CD14-positive monocyte (primary cell): ENCODE measurements at regions not wholly inside any gene's neighbourhood (a gene's known extent, or its start where the extent isn't known, plus 50 kb on each side); places are given as distances from the start of the nearest gene placed in this dataset.

Source experiments
- DNase-seq, 3 donors: peaks; one replicate each; pipeline ENCODE4 v3.0.0-alpha.2; 2011 to 2022
- H2AFZ ChIP-seq: 2 replicates; pipeline ENCODE4 v1.6.0; 2012; ENCODE audit warnings: mild to moderate bottlenecking, low read depth, low read length, inconsistent platforms; ENCODE audit not compliant: insufficient read depth, poor library complexity, severe bottlenecking
- H3K27ac ChIP-seq, 2 donors: 1 replicate in 1 of 2; 2 replicates in 1 of 2; pipeline ENCODE4 v1.5.1; 2012 to 2013; ENCODE audit warnings: low read length in 2 of 2, control low read depth in 1 of 2, inconsistent platforms in 1 of 2, low read depth in 1 of 2, mild to moderate bottlenecking in 1 of 2
- H3K27me3 ChIP-seq, 2 donors: one replicate each; pipeline versions ENCODE4 v1.6.0 to v1.6.1; 2011 to 2013; ENCODE audit warnings: low read length in 2 of 2; ENCODE audit not compliant: control insufficient read depth in 2 of 2, insufficient read depth in 2 of 2
- H3K36me3 ChIP-seq, 2 donors: replicated peaks in 1 of 2; 1 replicate in 1 of 2; 2 replicates in 1 of 2; pipeline versions ENCODE4 v1.5.1 to v1.6.1; 2012 to 2013; ENCODE audit warnings: low read length in 2 of 2, control low read depth in 1 of 2, inconsistent platforms in 1 of 2, mild to moderate bottlenecking in 1 of 2; ENCODE audit not compliant: insufficient read depth in 2 of 2, control insufficient read depth in 1 of 2
- H3K4me1 ChIP-seq, 2 donors: 1 replicate in 1 of 2; 2 replicates in 1 of 2; pipeline versions ENCODE4 v1.5.1 to v1.6.1; 2012 to 2013; ENCODE audit warnings: low read length in 2 of 2, control low read depth in 1 of 2, inconsistent platforms in 1 of 2, mild to moderate bottlenecking in 1 of 2, moderate library complexity in 1 of 2; ENCODE audit not compliant: insufficient read depth in 2 of 2, control insufficient read depth in 1 of 2
- H3K4me2 ChIP-seq: replicated peaks from 2 replicates; pipeline ENCODE3; 2012; ENCODE audit warnings: low read length, moderate library complexity, mild to moderate bottlenecking; ENCODE audit not compliant: poor library complexity, severe bottlenecking; ENCODE audit errors: extremely low read depth
- H3K4me3 ChIP-seq, 3 experiments: fragments of 200-600 bp in 1 of 3; sonication (generic) in 1 of 3; replicated peaks in 1 of 3; 1 replicate in 2 of 3; 2 replicates in 1 of 3; pipeline ENCODE4 v1.5.1; 2011 to 2013; ENCODE audit warnings: low read length in 3 of 3, mild to moderate bottlenecking in 3 of 3, control low read depth in 2 of 3, low read depth in 2 of 3, inconsistent platforms in 1 of 3, moderate library complexity in 1 of 3
- H3K79me2 ChIP-seq: 2 replicates; pipeline ENCODE4 v1.6.0; 2012; ENCODE audit warnings: mild to moderate bottlenecking, control low read depth, inconsistent platforms, low read length, moderate library complexity; ENCODE audit not compliant: insufficient read depth
- H3K9ac ChIP-seq: 2 replicates; pipeline ENCODE4 v1.6.0; 2017; ENCODE audit warnings: low read length, mild to moderate bottlenecking; ENCODE audit not compliant: insufficient read depth, poor library complexity, severe bottlenecking
- H3K9me3 ChIP-seq, 2 donors: replicated peaks in 1 of 2; 1 replicate in 1 of 2; 2 replicates in 1 of 2; pipeline versions ENCODE4 v1.5.1 to v1.6.1; 2012 to 2013; ENCODE audit warnings: low read length in 2 of 2, control low read depth in 1 of 2; ENCODE audit not compliant: control insufficient read depth in 1 of 2, insufficient read depth in 1 of 2
- H4K20me1 ChIP-seq: 2 replicates; pipeline ENCODE4 v1.6.0; 2012; ENCODE audit warnings: mild to moderate bottlenecking, low read length, control low read depth, moderate library complexity; ENCODE audit not compliant: insufficient read depth
- H3K27ac Mint-ChIP-seq, 7 donors: one replicate each; pipeline ENCODE4 v1.8.0; 2020; ENCODE audit warnings: mild to moderate bottlenecking in 7 of 7, mixed read lengths in 7 of 7, moderate library complexity in 6 of 7, inconsistent platforms in 2 of 7
- H3K27me3 Mint-ChIP-seq, 3 donors: one replicate each; pipeline ENCODE4 v1.8.0; 2021 to 2022; ENCODE audit warnings: low read depth in 3 of 3, mild to moderate bottlenecking in 3 of 3, mixed read lengths in 3 of 3, moderate library complexity in 3 of 3, inconsistent platforms in 1 of 3
- H3K36me3 Mint-ChIP-seq, 2 donors: one replicate each; pipeline ENCODE4 v1.8.0; 2020; ENCODE audit warnings: mixed read lengths in 2 of 2, inconsistent platforms in 1 of 2, mild to moderate bottlenecking in 1 of 2
- H3K4me1 Mint-ChIP-seq: one replicate; pipeline ENCODE4 v1.8.0; 2020; ENCODE audit warnings: mild to moderate bottlenecking, mixed read lengths
- H3K4me3 Mint-ChIP-seq, 2 donors: one replicate each; pipeline ENCODE4 v1.8.0; 2020; ENCODE audit warnings: mild to moderate bottlenecking in 2 of 2, mixed read lengths in 2 of 2, moderate library complexity in 1 of 2
- H3K9me3 Mint-ChIP-seq, 7 donors: one replicate each; pipeline ENCODE4 v1.8.0; 2020 to 2022; ENCODE audit warnings: mixed read lengths in 7 of 7, mild to moderate bottlenecking in 6 of 7, moderate library complexity in 6 of 7, inconsistent platforms in 2 of 7
- WGBS: methylation state at CpG from one replicate; pipeline ENCODE4 v1.1.5; 2013; ENCODE audit warnings: missing lambda C conversion rate; ENCODE audit not compliant: insufficient coverage; 5-methylcytosine and 5-hydroxymethylcytosine counted together
- intact Hi-C, 2 donors: fragments of 100-400 bp; cut with micrococcal nuclease; formaldehyde crosslinking; loops; one replicate each; pipeline versions ENCODE4 v1.15.0 to v1.15.1; 2023
- TF ChIP-seq, protein P1 (sequence below): fragments of 200-600 bp; IDR thresholded peaks from one replicate; pipeline ENCODE4 v1.8.0; 2022; ENCODE audit warnings: antibody characterized with exemption, mild to moderate bottlenecking

DNA sequence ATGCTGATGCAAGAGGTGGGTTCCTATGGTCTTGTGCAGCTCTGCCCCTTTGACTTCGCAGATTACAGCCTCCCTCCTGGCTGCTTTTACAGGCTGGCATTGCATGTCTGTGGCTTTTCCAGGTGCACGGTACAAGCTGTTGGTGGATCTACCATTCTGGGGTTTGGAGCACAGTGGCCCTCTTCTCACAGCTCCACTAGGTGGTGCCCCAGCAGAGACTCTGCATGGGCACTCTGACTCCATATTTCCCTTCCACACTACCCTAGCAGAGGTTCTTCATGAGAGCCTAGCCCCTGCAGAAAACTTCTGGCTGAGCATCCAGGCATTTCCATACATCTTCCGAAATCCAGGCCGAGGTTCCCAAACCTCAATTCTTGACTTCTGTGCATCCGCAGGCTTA lies 989.0 kb downstream of the PLA2G4A start:
- no peak overlapping the region for H3K27ac ChIP-seq
- no peaks in the 10 kb centered on the region for H3K4me1 Mint-ChIP-seq
- no peaks in the 10 kb centered on the region for H3K36me3 Mint-ChIP-seq
- no peaks in the 10 kb centered on the region for H3K36me3 ChIP-seq
- H3K4me3 Mint-ChIP-seq, result no peak overlapping the region
- no peak overlapping the region for H2AFZ ChIP-seq
- no peak for DNase-seq
- TF ChIP-seq, protein P1, sequence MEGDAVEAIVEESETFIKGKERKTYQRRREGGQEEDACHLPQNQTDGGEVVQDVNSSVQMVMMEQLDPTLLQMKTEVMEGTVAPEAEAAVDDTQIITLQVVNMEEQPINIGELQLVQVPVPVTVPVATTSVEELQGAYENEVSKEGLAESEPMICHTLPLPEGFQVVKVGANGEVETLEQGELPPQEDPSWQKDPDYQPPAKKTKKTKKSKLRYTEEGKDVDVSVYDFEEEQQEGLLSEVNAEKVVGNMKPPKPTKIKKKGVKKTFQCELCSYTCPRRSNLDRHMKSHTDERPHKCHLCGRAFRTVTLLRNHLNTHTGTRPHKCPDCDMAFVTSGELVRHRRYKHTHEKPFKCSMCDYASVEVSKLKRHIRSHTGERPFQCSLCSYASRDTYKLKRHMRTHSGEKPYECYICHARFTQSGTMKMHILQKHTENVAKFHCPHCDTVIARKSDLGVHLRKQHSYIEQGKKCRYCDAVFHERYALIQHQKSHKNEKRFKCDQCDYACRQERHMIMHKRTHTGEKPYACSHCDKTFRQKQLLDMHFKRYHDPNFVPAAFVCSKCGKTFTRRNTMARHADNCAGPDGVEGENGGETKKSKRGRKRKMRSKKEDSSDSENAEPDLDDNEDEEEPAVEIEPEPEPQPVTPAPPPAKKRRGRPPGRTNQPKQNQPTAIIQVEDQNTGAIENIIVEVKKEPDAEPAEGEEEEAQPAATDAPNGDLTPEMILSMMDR, result no peak
- H4K20me1 ChIP-seq, result no peaks in the 10 kb centered on the region
- H3K79me2 ChIP-seq, result no peaks in the 10 kb centered on the region
- no peaks in the 10 kb centered on the region for H3K27me3 ChIP-seq
- H3K9ac ChIP-seq, result no peak overlapping the region
- peaks cover 0 to 1% (median 0%) of the 10 kb centered on the region in 3 donors for H3K27me3 Mint-ChIP-seq
- H3K9me3 ChIP-seq, result peaks cover 3 to 6% of the 10 kb centered on the region in 2 donors
- H3K4me3 ChIP-seq, result no peak overlapping the region
- no peak overlapping the region for H3K27ac Mint-ChIP-seq
- peaks cover 0 to 8% (median 6%) of the 10 kb centered on the region in 7 donors for H3K9me3 Mint-ChIP-seq
- intact Hi-C loops, result no loop called here
- H3K4me1 ChIP-seq, result no peaks in the 10 kb centered on the region
- no peak overlapping the region for H3K4me2 ChIP-seq
- 97% methylated on average over 5 of the region's 5 CpGs for WGBS

DNA sequence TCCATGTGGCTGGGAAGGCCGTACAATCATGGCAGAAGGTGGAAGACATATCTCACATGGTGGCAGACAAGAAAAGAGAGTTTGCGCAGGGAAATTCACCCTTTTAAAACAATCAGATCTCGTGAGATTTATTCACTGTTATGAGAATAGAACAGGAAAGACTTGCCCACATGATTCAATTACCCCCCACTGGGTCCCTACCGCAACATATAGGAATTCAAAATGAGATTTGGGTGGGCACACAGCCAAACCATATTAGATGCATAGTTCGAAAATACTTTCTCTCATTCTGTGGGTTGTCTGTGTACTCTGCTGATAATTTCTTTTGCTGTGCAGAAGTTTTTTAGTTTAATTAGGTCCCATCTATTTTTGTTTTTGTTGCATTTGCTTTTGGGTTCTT lies 990.3 kb downstream of the PLA2G4A start:
- WGBS, result no CpG with 5 or more reads among the region's 5 CpGs
- Histone ChIP-seq H3K36me3 (no peaks in the 10 kb centered on the region), H3K9ac (no peak overlapping the region), H3K27ac (no peak overlapping the region), H3K4me2 (no peak overlapping the region), H3K79me2 (no peaks in the 10 kb centered on the region), H4K20me1 (no peaks in the 10 kb centered on the region), H3K4me1 (no peaks in the 10 kb centered on the region), H2AFZ (no peak overlapping the region), H3K9me3 (peaks cover 3 to 8% of the 10 kb centered on the region in 2 donors), H3K4me3 (no peak overlapping the region), H3K27me3 (no peaks in the 10 kb centered on the region)
- Mint-ChIP-seq H3K4me1 (no peaks in the 10 kb centered on the region), H3K27ac (no peak overlapping the region), H3K27me3 (peaks cover 0 to 1% (median 0%) of the 10 kb centered on the region in 3 donors), H3K4me3 (no peak overlapping the region), H3K9me3 (peaks cover 0 to 10% (median 6%) of the 10 kb centered on the region in 7 donors), H3K36me3 (no peaks in the 10 kb centered on the region)
- TF ChIP-seq, protein P1, result no peak
- DNase-seq, result no peak
- intact Hi-C loops, result no loop called here
